ENCODE measurements at regions not wholly inside any gene's neighbourhood (a gene's known extent, or its start where the extent isn't known, plus 50 kb on each side); places are given as distances from the start of the nearest gene placed in this dataset.

- Histone ChIP-seq H3K4me3 (ENCODE audit: low read depth, low read length, poor library complexity, severe bottlenecking) (no peak overlapping the region), H3K4me2 (ENCODE audit: low read length) (no peak overlapping the region), H2AFZ (ENCODE audit: low read length) (no peak overlapping the region), H3K4me1 (ENCODE audit: insufficient read depth, low read length, severe bottlenecking) (no peaks in the 10 kb centered on the region), H3K27me3 (ENCODE audit: insufficient read depth, low read length) (no peaks in the 10 kb centered on the region), H3K27ac (ENCODE audit: low read depth, low read length, poor library complexity, severe bottlenecking) (no peak overlapping the region), H3K9ac (ENCODE audit: low read length) (no peak overlapping the region), H3K9me2 (ENCODE audit: low read depth, low read length) (no peaks in the 10 kb centered on the region), H3K9me3 (ENCODE audit: low read length) (no peaks in the 10 kb centered on the region), H3K36me3 (ENCODE audit: insufficient read depth, low read length) (no peaks in the 10 kb centered on the region), H3F3A (ENCODE audit: insufficient read depth, low read length) (no peaks in the 10 kb centered on the region), H4K20me1 (ENCODE audit: insufficient read depth, low read length) (no peaks in the 10 kb centered on the region), H3K79me2 (ENCODE audit: insufficient read depth, low read length) (no peaks in the 10 kb centered on the region)
- no peak for TF ChIP-seq EZH2 (IDR thresholded peaks at IDR 0.05; ENCODE audit: borderline replicate concordance, low read length)
- no peak for TF ChIP-seq CTCF (IDR thresholded peaks at IDR 0.05; ENCODE audit: low read length)
Measured at GRCh38 chr7:110396021-110396420, 694.9 kb upstream of the LRRN3 start.

GRCh38 chr7:110397927-110398660 lies 692.8 kb upstream of the LRRN3 start:
- H2AFZ ChIP-seq (ENCODE audit: low read length), result no peak overlapping the region
- no peak for TF ChIP-seq EZH2 (IDR thresholded peaks at IDR 0.05; ENCODE audit: borderline replicate concordance, low read length)
- no peak for TF ChIP-seq CTCF (IDR thresholded peaks at IDR 0.05; ENCODE audit: low read length)
- H3K9me3 ChIP-seq (ENCODE audit: low read length), result no peaks in the 10 kb centered on the region

GRCh38 chr7:110399421-110399820 lies 691.5 kb upstream of the LRRN3 start:
- H3K79me2 ChIP-seq (ENCODE audit: insufficient read depth, low read length), result no peaks in the 10 kb centered on the region
- H3K36me3 ChIP-seq (ENCODE audit: insufficient read depth, low read length), result no peaks in the 10 kb centered on the region
- H2AFZ ChIP-seq (ENCODE audit: low read length), result no peak overlapping the region
- H3K9ac ChIP-seq (ENCODE audit: low read length), result no peak overlapping the region
- no peak overlapping the region for H3K27ac ChIP-seq (ENCODE audit: low read depth, low read length, poor library complexity, severe bottlenecking)
- no peak overlapping the region for H3K4me3 ChIP-seq (ENCODE audit: low read depth, low read length, poor library complexity, severe bottlenecking)
- no peaks in the 10 kb centered on the region for H3K4me1 ChIP-seq (ENCODE audit: insufficient read depth, low read length, severe bottlenecking)
- no peaks in the 10 kb centered on the region for H3K27me3 ChIP-seq (ENCODE audit: insufficient read depth, low read length)
- no peaks in the 10 kb centered on the region for H3K9me2 ChIP-seq (ENCODE audit: low read depth, low read length)
- no peaks in the 10 kb centered on the region for H3K9me3 ChIP-seq (ENCODE audit: low read length)
- TF ChIP-seq EZH2 (IDR thresholded peaks at IDR 0.05; ENCODE audit: borderline replicate concordance, low read length), result no peak
- no peak for TF ChIP-seq CTCF (IDR thresholded peaks at IDR 0.05; ENCODE audit: low read length)
- H3F3A ChIP-seq (ENCODE audit: insufficient read depth, low read length), result no peaks in the 10 kb centered on the region
- H4K20me1 ChIP-seq (ENCODE audit: insufficient read depth, low read length), result no peaks in the 10 kb centered on the region
- no peak overlapping the region for H3K4me2 ChIP-seq (ENCODE audit: low read length)

More at GRCh38 chr7:110397927-110398660, 692.8 kb upstream of the LRRN3 start:
- H3F3A ChIP-seq (ENCODE audit: insufficient read depth, low read length), result no peaks in the 10 kb centered on the region
- no peaks in the 10 kb centered on the region for H3K79me2 ChIP-seq (ENCODE audit: insufficient read depth, low read length)
- H3K27me3 ChIP-seq (ENCODE audit: insufficient read depth, low read length), result no peaks in the 10 kb centered on the region
- no peaks in the 10 kb centered on the region for H4K20me1 ChIP-seq (ENCODE audit: insufficient read depth, low read length)
- no peaks in the 10 kb centered on the region for H3K36me3 ChIP-seq (ENCODE audit: insufficient read depth, low read length)
- no peak overlapping the region for H3K27ac ChIP-seq (ENCODE audit: low read depth, low read length, poor library complexity, severe bottlenecking)
- H3K4me1 ChIP-seq (ENCODE audit: insufficient read depth, low read length, severe bottlenecking), result no peaks in the 10 kb centered on the region
- no peak overlapping the region for H3K4me3 ChIP-seq (ENCODE audit: low read depth, low read length, poor library complexity, severe bottlenecking)
- H3K4me2 ChIP-seq (ENCODE audit: low read length), result no peak overlapping the region
- H3K9ac ChIP-seq (ENCODE audit: low read length), result no peak overlapping the region
- no peaks in the 10 kb centered on the region for H3K9me2 ChIP-seq (ENCODE audit: low read depth, low read length)
